HepG2 (cell line): ENCODE measurements at regions not wholly inside any gene's neighbourhood (a gene's known extent, or its start where the extent isn't known, plus 50 kb on each side); places are given as distances from the start of the nearest gene placed in this dataset.

Experiments used
- ATAC-seq: fragments of 200-7000 bp; cut with Tn5 transposase; 3 replicates; pipeline ENCODE4 v1.9.1; 2020; ENCODE audit warnings: mild to moderate bottlenecking, moderate library complexity
- BruUV-seq: library from RNA; stranded (reverse); fragments of 400-500 nt; replicated peaks from 2 replicates; lab custom pipeline; 2021; lab: Mats Ljungman, UMichigan
- CTCF ChIA-PET: fragments of 300-600 bp; formaldehyde crosslinking; extraction: SDS; loops from one replicate; lab custom pipeline; 2021; ENCODE audit warnings: low total read pairs, inconsistent platforms, low intra/inter-chr PET ratio; lab: Yijun Ruan, JAX
- POLR2A ChIA-PET: fragments of 350-600 bp; sonication (Branson Sonifier 250); formaldehyde crosslinking; loops from one replicate; lab custom pipeline; 2020; ENCODE audit warnings: antibody characterized with exemption, inconsistent platforms; lab: Yijun Ruan, JAX
- DNase-seq: peaks from one replicate; pipeline ENCODE4 v3.0.0-alpha.2; 2015; ENCODE audit warnings: low spot score
- FAIRE-seq: peaks from 3 replicates; lab custom pipeline; 2011; peaks lifted over from hg19 to GRCh38; lab: Jason Lieb, UNC
- H2AFZ ChIP-seq: one replicate; pipeline ENCODE4 v1.6.1; 2011; ENCODE audit warnings: low read length, inconsistent platforms
- H3K27ac ChIP-seq: fragments of 300-600 bp; 3 replicates; pipeline ENCODE4 v1.8.0; 2011; ENCODE audit warnings: mixed run types, mild to moderate bottlenecking, mixed read lengths, low read length, inconsistent platforms; ENCODE audit not compliant: insufficient read depth; ENCODE audit errors: extremely low read length
- H3K27me3 ChIP-seq, 2 experiments: fragments of 200-600 bp in 1 of 2; 2 replicates in 1 of 2; 3 replicates in 1 of 2; pipeline versions ENCODE4 v1.6.0 to v1.8.0; 2011; ENCODE audit warnings: low read length in 2 of 2, mild to moderate bottlenecking in 2 of 2, moderate library complexity in 2 of 2, inconsistent platforms in 1 of 2; ENCODE audit not compliant: insufficient read depth in 2 of 2, control insufficient read depth in 1 of 2
- H3K36me3 ChIP-seq, 2 experiments: fragments of 200-600 bp in 1 of 2; replicated peaks in 1 of 2; 2 replicates in 1 of 2; 3 replicates in 1 of 2; pipeline versions ENCODE4 v1.5.1 to v1.8.0; 2011; ENCODE audit warnings: low read length in 2 of 2, inconsistent platforms in 1 of 2; ENCODE audit not compliant: insufficient read depth in 2 of 2, control insufficient read depth in 1 of 2
- H3K4me1 ChIP-seq: 2 replicates; pipeline ENCODE4 v1.5.1; 2012; ENCODE audit warnings: low read length, inconsistent platforms; ENCODE audit not compliant: insufficient read depth
- H3K4me2 ChIP-seq: 2 replicates; pipeline ENCODE4 v1.6.0; 2011; ENCODE audit warnings: low read depth, low read length, inconsistent platforms
- H3K4me3 ChIP-seq, 3 experiments: fragments of 200-600 bp in 1 of 3; sonication (generic), shearing (Covaris generic) in 1 of 3; replicated peaks in 1 of 3; 2 replicates each; pipeline ENCODE4 v1.5.1; 2011 to 2016; ENCODE audit warnings: low read length in 3 of 3, inconsistent platforms in 2 of 3, low read depth in 2 of 3, mild to moderate bottlenecking in 2 of 3, control low read depth in 1 of 3, mixed read lengths in 1 of 3; ENCODE audit not compliant: insufficient read depth in 1 of 3
- H3K79me2 ChIP-seq: one replicate; pipeline ENCODE4 v1.6.1; 2011; ENCODE audit warnings: low read length, inconsistent platforms; ENCODE audit not compliant: insufficient read depth
- H3K9ac ChIP-seq: 2 replicates; pipeline ENCODE4 v1.6.0; 2011; ENCODE audit warnings: mild to moderate bottlenecking, low read depth, low read length, inconsistent platforms; ENCODE audit not compliant: insufficient read depth
- H3K9me3 ChIP-seq: 2 replicates; pipeline ENCODE4 v1.5.1; 2012; ENCODE audit warnings: mild to moderate bottlenecking, low read length
- H4K20me1 ChIP-seq: 2 replicates; pipeline ENCODE4 v1.6.0; 2011; ENCODE audit warnings: inconsistent platforms, mild to moderate bottlenecking, low read length, moderate library complexity; ENCODE audit not compliant: insufficient read depth
- AGO2 ChIP-seq: fragments of 200-400 bp; formaldehyde crosslinking; optimal IDR thresholded peaks from 2 replicates; pipeline ENCODE3; 2017; ENCODE audit warnings: mild to moderate bottlenecking, low read depth, low read length, moderate library complexity
- JDP2 ChIP-seq: sonication (generic); formaldehyde crosslinking; IDR thresholded peaks from 2 replicates; pipeline ENCODE4 v1.8.1; 2022; ENCODE audit warnings: missing genetic modification reagents, borderline replicate concordance
- NR0B2 ChIP-seq: sonication (generic); formaldehyde crosslinking; IDR thresholded peaks from 2 replicates; pipeline ENCODE4 v1.4.0; 2020; ENCODE audit warnings: mild to moderate bottlenecking, missing genetic modification reagents
- SNAPC5 ChIP-seq: sonication (generic); formaldehyde crosslinking; IDR thresholded peaks from 2 replicates; pipeline ENCODE4 v1.8.1; 2023; ENCODE audit warnings: mild to moderate bottlenecking, missing genetic modification reagents, borderline replicate concordance
- ZNF142 ChIP-seq: sonication (generic); formaldehyde crosslinking; IDR thresholded peaks from 2 replicates; pipeline ENCODE4 v1.4.0; 2020; ENCODE audit warnings: missing genetic modification reagents
- ZNF343 ChIP-seq: sonication (generic); formaldehyde crosslinking; IDR thresholded peaks from 2 replicates; pipeline ENCODE4 v1.4.0; 2020; ENCODE audit warnings: mild to moderate bottlenecking, missing genetic modification reagents
- ZNF646 ChIP-seq: sonication (generic); formaldehyde crosslinking; IDR thresholded peaks from 2 replicates; pipeline ENCODE4 v1.9.0; 2021; ENCODE audit warnings: mild to moderate bottlenecking, missing genetic modification reagents
- ZNF660 ChIP-seq: sonication (generic); formaldehyde crosslinking; IDR thresholded peaks from 2 replicates; pipeline ENCODE4 v1.5.1; 2020; ENCODE audit warnings: mild to moderate bottlenecking, low read depth, missing genetic modification reagents, borderline replicate concordance
- WGBS: methylation state at CpG from one replicate; pipeline ENCODE4 v1.1.6; 2017; ENCODE audit warnings: low lambda C conversion rate; 5-methylcytosine and 5-hydroxymethylcytosine counted together
- in situ Hi-C: cut with HindIII; loops from 2 replicates; pipeline ENCODE4 v1.10.0; 2017; ENCODE audit warnings: low pct_unique_long_range_greater_than_20kb; ENCODE audit not compliant: extremely low pct_ligation_motif_present
- intact Hi-C: fragments of 100-400 bp; cut with micrococcal nuclease; formaldehyde crosslinking; loops from one replicate; pipeline ENCODE4 v1.10.0; 2022; ENCODE audit not compliant: unreplicated experiment

GRCh38 chr5:114838937-114839336 is 330.8 kb downstream of the TRIM36 start:
- Histone ChIP-seq H3K9me3 (peaks cover 17% of the 10 kb centered on the region), H3K27me3 (no peaks in the 10 kb centered on the region), H3K4me2 (no peak overlapping the region), H3K9ac (no peak overlapping the region), H4K20me1 (no peaks in the 10 kb centered on the region), H2AFZ (no peak overlapping the region), H3K4me3 (no peak overlapping the region), H3K36me3 (no peaks in the 10 kb centered on the region), H3K27ac (no peak overlapping the region), H3K79me2 (no peaks in the 10 kb centered on the region), H3K4me1 (no peaks in the 10 kb centered on the region)
- ATAC-seq: no peak
- DNase-seq: no peak
- CTCF ChIA-PET: no interaction called here
- WGBS: no CpG with 5 or more reads among the region's 2 CpGs
- FAIRE-seq: no peak
- intact Hi-C loops: no loop called here
- POLR2A ChIA-PET: no interaction called here
- in situ Hi-C loops: no loop called here
- no peak for TF ChIP-seq ZNF343 (CRISPR knock-in tag)
- TF ChIP-seq SNAPC5 (CRISPR knock-in tag): no peak
- no peak for TF ChIP-seq ZNF142 (CRISPR knock-in tag)
- no peak for TF ChIP-seq ZNF660 (CRISPR knock-in tag)
- TF ChIP-seq JDP2 (CRISPR knock-in tag): no peak
- no peak for TF ChIP-seq ZNF646 (CRISPR knock-in tag)
- TF ChIP-seq NR0B2 (CRISPR knock-in tag): no peak
- TF ChIP-seq AGO2: no peak
- no TSS peak for BruUV-seq
